Neuronal stem cell (in vitro differentiated cells): ENCODE measurements at regions not wholly inside any gene's neighbourhood (a gene's known extent, or its start where the extent isn't known, plus 50 kb on each side); places are given as distances from the start of the nearest gene placed in this dataset.

Experiments
- DNase-seq: peaks from one replicate; pipeline ENCODE4 v3.0.0-alpha.2; 2013; ENCODE audit warnings: low spot score
- H2AFZ ChIP-seq: one replicate; pipeline ENCODE4 v1.6.1; 2013; ENCODE audit warnings: mild to moderate bottlenecking, low read length, inconsistent platforms
- H2AK5ac ChIP-seq: 2 replicates; pipeline ENCODE4 v1.6.1; 2013; ENCODE audit warnings: low read depth, mild to moderate bottlenecking, inconsistent platforms, low read length, moderate library complexity, mixed read lengths
- H2BK120ac ChIP-seq: 2 replicates; pipeline ENCODE4 v1.6.1; 2013; ENCODE audit warnings: low read depth, mild to moderate bottlenecking, inconsistent platforms, low read length, moderate library complexity, mixed read lengths
- H2BK12ac ChIP-seq: one replicate; pipeline ENCODE4 v1.6.1; 2013; ENCODE audit warnings: low read length, inconsistent platforms
- H2BK15ac ChIP-seq: 2 replicates; pipeline ENCODE4 v1.6.1; 2013; ENCODE audit warnings: mild to moderate bottlenecking, low read length, inconsistent platforms, mixed read lengths
- H2BK5ac ChIP-seq: one replicate; pipeline ENCODE4 v1.6.1; 2013; ENCODE audit warnings: inconsistent platforms, mild to moderate bottlenecking, low read length, moderate library complexity
- H3K14ac ChIP-seq: one replicate; pipeline ENCODE4 v1.6.1; 2013; ENCODE audit warnings: low read length, inconsistent platforms
- H3K18ac ChIP-seq: 2 replicates; pipeline ENCODE4 v1.6.1; 2013; ENCODE audit warnings: low read length, inconsistent platforms
- H3K23ac ChIP-seq: 2 replicates; pipeline ENCODE4 v1.6.1; 2013; ENCODE audit warnings: low read depth, mild to moderate bottlenecking, mixed read lengths, low read length, inconsistent platforms; ENCODE audit not compliant: poor library complexity
- H3K27ac ChIP-seq: replicated peaks from 3 replicates; pipeline ENCODE4 v1.5.1; 2013; ENCODE audit warnings: low read length, inconsistent platforms
- H3K27me3 ChIP-seq, 3 experiments: 2 replicates each; pipeline ENCODE4 v1.6.1; 2013; ENCODE audit warnings: low read length in 3 of 3, mild to moderate bottlenecking in 2 of 3, inconsistent platforms in 1 of 3, low read depth in 1 of 3, mixed read lengths in 1 of 3, moderate library complexity in 1 of 3; ENCODE audit not compliant: control insufficient read depth in 3 of 3, insufficient read depth in 3 of 3
- H3K36me3 ChIP-seq, 2 donors: replicated peaks in 1 of 2; 2 replicates each; pipeline ENCODE4 v1.6.1; 2013; ENCODE audit warnings: low read length in 2 of 2; ENCODE audit not compliant: control insufficient read depth in 2 of 2, insufficient read depth in 2 of 2
- H3K4ac ChIP-seq: 2 replicates; pipeline ENCODE4 v1.6.1; 2013; ENCODE audit warnings: inconsistent platforms, mild to moderate bottlenecking, low read length, moderate library complexity
- H3K4me1 ChIP-seq, 2 donors: 1 replicate in 1 of 2; 2 replicates in 1 of 2; pipeline ENCODE4 v1.6.1; 2013; ENCODE audit warnings: low read length in 2 of 2, low read depth in 1 of 2; ENCODE audit not compliant: control insufficient read depth in 2 of 2, insufficient read depth in 1 of 2
- H3K4me2 ChIP-seq: one replicate; pipeline ENCODE4 v1.6.1; 2013; ENCODE audit warnings: mild to moderate bottlenecking, low read length, inconsistent platforms; ENCODE audit not compliant: insufficient read depth, poor library complexity, severe bottlenecking
- H3K4me3 ChIP-seq, 2 donors: 2 replicates each; pipeline ENCODE4 v1.5.1; 2013; ENCODE audit warnings: low read length in 2 of 2, mild to moderate bottlenecking in 2 of 2, inconsistent platforms in 1 of 2, moderate library complexity in 1 of 2
- H3K79me1 ChIP-seq: one replicate; pipeline ENCODE4 v1.6.1; 2013; ENCODE audit warnings: low read depth, mild to moderate bottlenecking, inconsistent platforms, low read length, moderate library complexity
- H3K9ac ChIP-seq: one replicate; pipeline ENCODE4 v1.6.1; 2013; ENCODE audit warnings: mild to moderate bottlenecking, low read depth, low read length, inconsistent platforms; ENCODE audit not compliant: poor library complexity
- H3K9me3 ChIP-seq, 2 donors: replicated peaks in 1 of 2; 2 replicates each; pipeline versions ENCODE3 to v1.6.1; 2013; ENCODE audit warnings: low read length in 2 of 2, mild to moderate bottlenecking in 2 of 2, inconsistent platforms in 1 of 2, low read depth in 1 of 2, mixed read lengths in 1 of 2, moderate library complexity in 1 of 2; ENCODE audit not compliant: control insufficient read depth in 2 of 2, insufficient read depth in 1 of 2
- H4K8ac ChIP-seq: one replicate; pipeline ENCODE4 v1.6.1; 2013; ENCODE audit warnings: low read depth, mild to moderate bottlenecking, inconsistent platforms, low read length, moderate library complexity
- H4K91ac ChIP-seq: one replicate; pipeline ENCODE4 v1.6.1; 2013; ENCODE audit warnings: low read length, low read depth, mild to moderate bottlenecking, inconsistent platforms; ENCODE audit not compliant: poor library complexity
- WGBS, 2 donors: extraction: QIAGEN DNeasy Blood & Tissue Kit; methylation state at CpG; one replicate each; pipeline ENCODE4 v1.1.7; 2013; ENCODE audit warnings: missing lambda C conversion rate in 2 of 2, mixed read lengths in 1 of 2; ENCODE audit not compliant: insufficient read length in 2 of 2, insufficient replicate concordance in 1 of 2; ENCODE audit errors: extremely low coverage in 2 of 2; 5-methylcytosine and 5-hydroxymethylcytosine counted together

- DNase-seq = peak; percentile 26
- peak overlapping the region; percentile 53 for H3K4me2 ChIP-seq
- H2BK5ac ChIP-seq = no peak overlapping the region
- H3K9me3 ChIP-seq = no peaks in the 10 kb centered on the region
- no peak overlapping the region for H2BK12ac ChIP-seq
- H3K27ac ChIP-seq = no peak overlapping the region
- H3K4me3 ChIP-seq = peak overlapping the region; percentile 51 to 67
- no peak overlapping the region for H4K91ac ChIP-seq
- peak overlapping the region; percentile 92 for H2AFZ ChIP-seq
- H3K27me3 ChIP-seq = peaks cover 0 to 49% (median 9%) of the 10 kb centered on the region in 3 experiments
- peak overlapping the region; percentile 50 for H2BK15ac ChIP-seq
- WGBS, 2 donors = no CpG with 5 or more reads among the region's 13 CpGs
- H3K14ac ChIP-seq = no peak overlapping the region
- no peak overlapping the region for H3K23ac ChIP-seq
- no peak overlapping the region for H4K8ac ChIP-seq
- H3K79me1 ChIP-seq = no peaks in the 10 kb centered on the region
- H3K18ac ChIP-seq = no peak overlapping the region
- no peak overlapping the region for H3K9ac ChIP-seq
- peaks cover 3 to 8% of the 10 kb centered on the region in 2 donors for H3K4me1 ChIP-seq
- H3K4ac ChIP-seq = no peak overlapping the region
- peak overlapping the region; percentile 13 for H2AK5ac ChIP-seq
- H3K36me3 ChIP-seq = no peaks in the 10 kb centered on the region
- no peak overlapping the region for H2BK120ac ChIP-seq
Observed at GRCh38 chr6:108781419-108782100, 66.7 kb upstream of the ARMC2 start.

- H2BK120ac ChIP-seq = no peak overlapping the region
- no peak overlapping the region for H3K14ac ChIP-seq
- H3K79me1 ChIP-seq = no peaks in the 10 kb centered on the region
- no peaks in the 10 kb centered on the region for H3K36me3 ChIP-seq
- H3K4me3 ChIP-seq = peak overlapping the region; percentile 51 to 75
- peak overlapping the region; percentile 92 for H2AFZ ChIP-seq
- H3K27ac ChIP-seq = no peak overlapping the region
- no peak overlapping the region for H2BK5ac ChIP-seq
- H3K4me2 ChIP-seq = peak overlapping the region; percentile 59
- H4K8ac ChIP-seq = no peak overlapping the region
- H4K91ac ChIP-seq = no peak overlapping the region
- H3K27me3 ChIP-seq = peaks cover 0 to 44% (median 9%) of the 10 kb centered on the region in 3 experiments
- H3K4ac ChIP-seq = no peak overlapping the region
- no peak overlapping the region for H2BK15ac ChIP-seq
- no peaks in the 10 kb centered on the region for H3K9me3 ChIP-seq
- no peak overlapping the region for H3K18ac ChIP-seq
- no peak overlapping the region for H2BK12ac ChIP-seq
- no peak overlapping the region for H3K23ac ChIP-seq
- peaks cover 3 to 8% of the 10 kb centered on the region in 2 donors for H3K4me1 ChIP-seq
- no CpG with 5 or more reads among the region's 22 CpGs for WGBS, 2 donors
- DNase-seq = peak; percentile 54
- no peak overlapping the region for H2AK5ac ChIP-seq
- H3K9ac ChIP-seq = no peak overlapping the region
Observed at GRCh38 chr6:108782179-108783041, 65.8 kb upstream of the ARMC2 start.

- Histone ChIP-seq H3K36me3 (no peaks in the 10 kb centered on the region), H2BK5ac (no peak overlapping the region), H3K9ac (no peak overlapping the region), H3K4ac (no peak overlapping the region), H3K4me2 (no peak overlapping the region), H3K79me1 (no peaks in the 10 kb centered on the region), H3K27ac (no peak overlapping the region), H3K4me3 (no peak overlapping the region), H2BK12ac (no peak overlapping the region), H4K91ac (no peak overlapping the region), H2BK120ac (no peak overlapping the region), H3K27me3 (peaks cover 0 to 40% (median 9%) of the 10 kb centered on the region in 3 experiments), H3K18ac (no peak overlapping the region), H2BK15ac (no peak overlapping the region), H3K23ac (no peak overlapping the region), H3K4me1 (peaks cover 3 to 8% of the 10 kb centered on the region in 2 donors), H2AK5ac (no peak overlapping the region), H3K14ac (no peak overlapping the region), H3K9me3 (peaks cover 0 to 6% of the 10 kb centered on the region in 2 donors), H4K8ac (no peak overlapping the region), H2AFZ (no peak overlapping the region)
- DNase-seq = no peak
- no CpG with 5 or more reads among the region's 7 CpGs for WGBS, 2 donors
Observed at GRCh38 chr6:108785653-108786052, 62.6 kb upstream of the ARMC2 start.

GRCh38 chr6:108788416-108788815 lies 59.8 kb upstream of the ARMC2 start:
- Histone ChIP-seq H3K14ac (no peak overlapping the region), H4K8ac (no peak overlapping the region), H3K23ac (no peak overlapping the region), H3K27me3 (peaks cover 0 to 25% (median 0%) of the 10 kb centered on the region in 3 experiments), H3K18ac (no peak overlapping the region), H3K27ac (no peak overlapping the region), H3K4me1 (no peaks in the 10 kb centered on the region), H2BK12ac (no peak overlapping the region), H3K4me2 (no peak overlapping the region), H3K79me1 (no peaks in the 10 kb centered on the region), H3K9ac (no peak overlapping the region), H2BK120ac (no peak overlapping the region), H2AK5ac (no peak overlapping the region), H3K4me3 (no peak overlapping the region), H2AFZ (no peak overlapping the region), H3K4ac (no peak overlapping the region), H3K36me3 (no peaks in the 10 kb centered on the region), H2BK15ac (no peak overlapping the region), H2BK5ac (no peak overlapping the region), H4K91ac (no peak overlapping the region), H3K9me3 (peaks cover 0 to 6% of the 10 kb centered on the region in 2 donors)
- no CpG with 5 or more reads among the region's 1 CpG for WGBS, 2 donors
- no peak for DNase-seq
